Chondrocyte (in vitro differentiated cells): ENCODE measurements at regions not wholly inside any gene's neighbourhood (a gene's known extent, or its start where the extent isn't known, plus 50 kb on each side); places are given as distances from the start of the nearest gene placed in this dataset.

Source experiments
- DNase-seq: peaks from one replicate; pipeline ENCODE4 v3.0.0; 2021; ENCODE audit warnings: mixed read lengths, low spot score
- H3K27ac Mint-ChIP-seq: one replicate; pipeline ENCODE4 v1.8.0; 2021; ENCODE audit warnings: mild to moderate bottlenecking, moderate library complexity, mixed read lengths; ENCODE audit not compliant: unreplicated experiment
- H3K27me3 Mint-ChIP-seq: 2 replicates; pipeline ENCODE4 v1.8.0; 2021; ENCODE audit warnings: low read depth, mixed read lengths
- H3K36me3 Mint-ChIP-seq: 2 replicates; pipeline ENCODE4 v1.8.0; 2021; ENCODE audit warnings: low read depth, mixed read lengths
- H3K4me1 Mint-ChIP-seq: 2 replicates; pipeline ENCODE4 v1.8.0; 2021; ENCODE audit warnings: low read depth, mild to moderate bottlenecking, mixed read lengths
- H3K4me3 Mint-ChIP-seq: one replicate; pipeline ENCODE4 v1.8.0; 2021; ENCODE audit warnings: mild to moderate bottlenecking, moderate library complexity, mixed read lengths; ENCODE audit not compliant: unreplicated experiment
- H3K9me3 Mint-ChIP-seq: 2 replicates; pipeline ENCODE4 v1.8.0; 2021; ENCODE audit warnings: low read depth, mixed read lengths
- CTCF ChIP-seq: fragments of 200-600 bp; sonication (generic); IDR thresholded peaks from 2 replicates; pipeline ENCODE4 v1.5.0; 2021; ENCODE audit warnings: antibody characterized with exemption, mild to moderate bottlenecking, moderate library complexity

- Mint-ChIP-seq H3K27ac (no peak overlapping the region), H3K4me3 (no peak overlapping the region), H3K9me3 (no peaks in the 10 kb centered on the region), H3K36me3 (no peaks in the 10 kb centered on the region), H3K4me1 (no peaks in the 10 kb centered on the region), H3K27me3 (peaks cover 38% of the 10 kb centered on the region)
- DNase-seq, result no peak
- no peak for TF ChIP-seq CTCF
Observed at GRCh38 chr1:37393173-37394120, 80.9 kb upstream of the ZC3H12A start.

GRCh38 chr1:37394574-37395464 lies 79.6 kb upstream of the ZC3H12A start:
- TF ChIP-seq CTCF, result no peak
- H3K36me3 Mint-ChIP-seq, result no peaks in the 10 kb centered on the region
- H3K27ac Mint-ChIP-seq, result no peak overlapping the region
- DNase-seq, result no peak
- H3K4me1 Mint-ChIP-seq, result no peaks in the 10 kb centered on the region
- no peaks in the 10 kb centered on the region for H3K9me3 Mint-ChIP-seq
- peaks cover 38% of the 10 kb centered on the region for H3K27me3 Mint-ChIP-seq
- H3K4me3 Mint-ChIP-seq, result no peak overlapping the region

DNA sequence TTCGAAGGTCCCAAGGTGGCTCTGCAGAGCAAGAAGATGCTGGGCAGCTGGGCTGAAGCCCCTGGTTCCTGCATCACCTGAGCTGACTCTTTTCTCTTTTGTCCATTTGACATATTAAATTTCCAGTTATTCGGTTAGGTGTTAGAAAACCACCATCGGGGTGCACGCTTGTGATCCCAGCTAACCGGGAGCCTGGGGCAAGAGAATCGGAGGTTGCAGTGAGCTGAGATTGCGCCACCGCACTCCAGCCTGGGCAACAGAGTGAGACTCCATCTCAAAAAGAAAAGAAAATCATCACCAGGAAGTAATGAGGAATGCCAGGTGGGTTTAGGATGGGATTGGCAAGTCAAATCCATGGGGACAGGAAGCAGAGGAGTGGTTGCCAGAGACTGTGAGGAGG lies 76.3 kb upstream of the ZC3H12A start:
- H3K4me3 Mint-ChIP-seq, result no peak overlapping the region
- DNase-seq, result no peak
- peaks cover 58% of the 10 kb centered on the region for H3K27me3 Mint-ChIP-seq
- H3K36me3 Mint-ChIP-seq, result no peaks in the 10 kb centered on the region
- H3K9me3 Mint-ChIP-seq, result no peaks in the 10 kb centered on the region
- TF ChIP-seq CTCF, result no peak
- no peak overlapping the region for H3K27ac Mint-ChIP-seq
- H3K4me1 Mint-ChIP-seq, result no peaks in the 10 kb centered on the region

GRCh38 chr1:37399205-37399604 lies 75.2 kb upstream of the ZC3H12A start:
- Mint-ChIP-seq H3K9me3 (no peaks in the 10 kb centered on the region), H3K4me1 (no peaks in the 10 kb centered on the region), H3K27ac (no peak overlapping the region), H3K27me3 (peaks cover 56% of the 10 kb centered on the region), H3K36me3 (no peaks in the 10 kb centered on the region), H3K4me3 (no peak overlapping the region)
- TF ChIP-seq CTCF, result no peak
- no peak for DNase-seq

- no peaks in the 10 kb centered on the region for H3K9me3 Mint-ChIP-seq
- no peak overlapping the region for H3K27ac Mint-ChIP-seq
- peaks cover 56% of the 10 kb centered on the region for H3K27me3 Mint-ChIP-seq
Observed at GRCh38 chr1:37399830-37400464, 74.4 kb upstream of the ZC3H12A start.

More at GRCh38 chr1:37399830-37400464, 74.4 kb upstream of the ZC3H12A start:
- DNase-seq, result no peak
- no peaks in the 10 kb centered on the region for H3K4me1 Mint-ChIP-seq
- no peak overlapping the region for H3K4me3 Mint-ChIP-seq
- no peak for TF ChIP-seq CTCF
- no peaks in the 10 kb centered on the region for H3K36me3 Mint-ChIP-seq
